HG03159 (cell line): ENCODE measurements at regions not wholly inside any gene's neighbourhood (a gene's known extent, or its start where the extent isn't known, plus 50 kb on each side); places are given as distances from the start of the nearest gene placed in this dataset.
"Not testable (repeated sequence)": the region's sequence is repeated elsewhere in the genome, so short reads cannot be mapped to it uniquely, and the experiment has no call there.

Source experiments
- ATAC-seq: cut with Tn5 transposase; IDR thresholded peaks from one replicate; pipeline ENCODE4 v1.9.1; 2021; ENCODE audit warnings: mild to moderate bottlenecking, moderate library complexity; ENCODE audit not compliant: unreplicated experiment

GRCh38 chr12:78269620-78270019 is 438.9 kb downstream of the NAV3 start:
- no peak for ATAC-seq

- ATAC-seq = no peak
Observed at GRCh38 chr12:78271546-78271945, 440.9 kb downstream of the NAV3 start.

GRCh38 chr12:78275886-78276285 is 445.2 kb downstream of the NAV3 start:
- ATAC-seq = no peak

- no peak for ATAC-seq
Observed at GRCh38 chr12:78278706-78279190, 448.1 kb downstream of the NAV3 start.

- ATAC-seq = no peak
Observed at GRCh38 chr12:78279567-78279966, 448.9 kb downstream of the NAV3 start.

GRCh38 chr12:78281102-78281501 is 450.4 kb downstream of the NAV3 start:
- ATAC-seq = not testable (repeated sequence)

GRCh38 chr12:78284417-78284816 is 453.7 kb downstream of the NAV3 start:
- no peak for ATAC-seq

- ATAC-seq = no peak
Observed at GRCh38 chr12:78290606-78291345, 460.1 kb downstream of the NAV3 start.

- ATAC-seq = no peak
Observed at GRCh38 chr12:78293059-78293686, 462.5 kb downstream of the NAV3 start.

GRCh38 chr12:78301282-78301681 is 470.6 kb downstream of the NAV3 start:
- not testable (repeated sequence) for ATAC-seq

- ATAC-seq = no peak
Observed at GRCh38 chr12:78305808-78306207, 475.1 kb downstream of the NAV3 start.

GRCh38 chr12:78306236-78306635 is 475.5 kb downstream of the NAV3 start:
- ATAC-seq = no peak

- no peak for ATAC-seq
Observed at GRCh38 chr12:78308701-78309100, 478.0 kb downstream of the NAV3 start.

- ATAC-seq = no peak
Observed at GRCh38 chr12:78315028-78315427, 484.3 kb downstream of the NAV3 start.

GRCh38 chr12:78316136-78316535 is 485.4 kb downstream of the NAV3 start:
- ATAC-seq = no peak

GRCh38 chr12:78316631-78317468 is 486.2 kb downstream of the NAV3 start:
- no peak for ATAC-seq

GRCh38 chr12:78321696-78322095 is 491.0 kb downstream of the NAV3 start:
- ATAC-seq = no peak

- ATAC-seq = no peak
Observed at GRCh38 chr12:78323226-78323625, 492.5 kb downstream of the NAV3 start.

- no peak for ATAC-seq
Observed at GRCh38 chr12:78324234-78324633, 493.5 kb downstream of the NAV3 start.

GRCh38 chr12:78328524-78328923 is 497.8 kb downstream of the NAV3 start:
- peak; percentile 68 for ATAC-seq

GRCh38 chr12:78330131-78330530 is 499.4 kb downstream of the NAV3 start:
- ATAC-seq = no peak

GRCh38 chr12:78331181-78331580 is 500.5 kb downstream of the NAV3 start:
- ATAC-seq = no peak
